Ishikawa (cell line): ENCODE measurements at regions not wholly inside any gene's neighbourhood (a gene's known extent, or its start where the extent isn't known, plus 50 kb on each side); places are given as distances from the start of the nearest gene placed in this dataset.

ENCODE experiments used
- CEBPB ChIP-seq: IDR thresholded peaks from 2 replicates; pipeline ENCODE4 v1.6.1; 2012
- CREB1 ChIP-seq: IDR thresholded peaks from 2 replicates; pipeline ENCODE4 v1.6.1; 2012; ENCODE audit warnings: low read depth
- EGR1 ChIP-seq: IDR thresholded peaks from 2 replicates; pipeline ENCODE4 v1.6.1; 2012
- EP300 ChIP-seq: IDR thresholded peaks from 2 replicates; pipeline ENCODE4 v1.6.1; 2012; ENCODE audit warnings: borderline replicate concordance
- FOXM1 ChIP-seq: IDR thresholded peaks from 2 replicates; pipeline ENCODE4 v1.6.1; 2012; ENCODE audit warnings: low read depth, borderline replicate concordance
- NFIC ChIP-seq: IDR thresholded peaks from 2 replicates; pipeline ENCODE4 v1.6.1; 2012
- RAD21 ChIP-seq: IDR thresholded peaks from 2 replicates; pipeline ENCODE4 v1.6.1; 2012; ENCODE audit warnings: low read depth
- TAF1 ChIP-seq: IDR thresholded peaks from 2 replicates; pipeline ENCODE4 v1.6.1; 2012; ENCODE audit warnings: low read depth, mild to moderate bottlenecking
- TCF12 ChIP-seq: IDR thresholded peaks from 2 replicates; pipeline ENCODE4 v1.6.1; 2012; ENCODE audit warnings: low read depth
- TEAD4 ChIP-seq: IDR thresholded peaks from 2 replicates; pipeline ENCODE4 v1.6.1; 2012
- YY1 ChIP-seq: IDR thresholded peaks from 2 replicates; pipeline ENCODE4 v1.6.1; 2012; ENCODE audit warnings: low read depth
- ZBTB7A ChIP-seq: IDR thresholded peaks from 2 replicates; pipeline ENCODE4 v1.6.1; 2012; ENCODE audit warnings: low read depth
- TF ChIP-seq, protein P1 (sequence below): IDR thresholded peaks from 2 replicates; pipeline ENCODE4 v1.6.1; 2012; ENCODE audit warnings: low read depth, mild to moderate bottlenecking
- TF ChIP-seq, protein P2 (sequence below): IDR thresholded peaks from 2 replicates; pipeline ENCODE4 v1.6.1; 2012
- TF ChIP-seq, protein P3 (sequence below): IDR thresholded peaks from 2 replicates; pipeline ENCODE4 v1.6.1; 2012

DNA sequence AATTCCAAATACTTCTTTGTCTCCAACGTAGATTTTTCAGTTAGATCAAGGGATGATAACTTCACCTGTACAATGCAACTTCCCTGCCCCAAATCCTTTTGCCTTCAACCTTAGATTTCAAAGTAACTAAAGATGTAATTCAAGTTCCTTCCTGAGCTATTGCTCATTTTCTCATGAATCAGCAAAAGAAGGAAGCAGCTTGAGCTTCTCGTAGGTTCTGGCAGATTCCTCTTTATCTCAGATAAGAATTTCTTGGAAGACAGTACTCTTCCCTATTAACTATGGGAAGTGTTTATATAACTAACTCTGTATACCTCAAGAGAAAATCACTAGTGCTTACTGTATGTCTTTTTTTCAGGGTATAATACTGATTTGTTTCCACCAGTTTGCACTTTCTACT lies 203.8 kb downstream of the RASSF9 start:
- TF ChIP-seq EGR1: no peak
- TF ChIP-seq EP300: no peak
- TF ChIP-seq, protein P1, sequence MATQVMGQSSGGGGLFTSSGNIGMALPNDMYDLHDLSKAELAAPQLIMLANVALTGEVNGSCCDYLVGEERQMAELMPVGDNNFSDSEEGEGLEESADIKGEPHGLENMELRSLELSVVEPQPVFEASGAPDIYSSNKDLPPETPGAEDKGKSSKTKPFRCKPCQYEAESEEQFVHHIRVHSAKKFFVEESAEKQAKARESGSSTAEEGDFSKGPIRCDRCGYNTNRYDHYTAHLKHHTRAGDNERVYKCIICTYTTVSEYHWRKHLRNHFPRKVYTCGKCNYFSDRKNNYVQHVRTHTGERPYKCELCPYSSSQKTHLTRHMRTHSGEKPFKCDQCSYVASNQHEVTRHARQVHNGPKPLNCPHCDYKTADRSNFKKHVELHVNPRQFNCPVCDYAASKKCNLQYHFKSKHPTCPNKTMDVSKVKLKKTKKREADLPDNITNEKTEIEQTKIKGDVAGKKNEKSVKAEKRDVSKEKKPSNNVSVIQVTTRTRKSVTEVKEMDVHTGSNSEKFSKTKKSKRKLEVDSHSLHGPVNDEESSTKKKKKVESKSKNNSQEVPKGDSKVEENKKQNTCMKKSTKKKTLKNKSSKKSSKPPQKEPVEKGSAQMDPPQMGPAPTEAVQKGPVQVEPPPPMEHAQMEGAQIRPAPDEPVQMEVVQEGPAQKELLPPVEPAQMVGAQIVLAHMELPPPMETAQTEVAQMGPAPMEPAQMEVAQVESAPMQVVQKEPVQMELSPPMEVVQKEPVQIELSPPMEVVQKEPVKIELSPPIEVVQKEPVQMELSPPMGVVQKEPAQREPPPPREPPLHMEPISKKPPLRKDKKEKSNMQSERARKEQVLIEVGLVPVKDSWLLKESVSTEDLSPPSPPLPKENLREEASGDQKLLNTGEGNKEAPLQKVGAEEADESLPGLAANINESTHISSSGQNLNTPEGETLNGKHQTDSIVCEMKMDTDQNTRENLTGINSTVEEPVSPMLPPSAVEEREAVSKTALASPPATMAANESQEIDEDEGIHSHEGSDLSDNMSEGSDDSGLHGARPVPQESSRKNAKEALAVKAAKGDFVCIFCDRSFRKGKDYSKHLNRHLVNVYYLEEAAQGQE: no peak
- TF ChIP-seq CEBPB: no peak
- no peak for TF ChIP-seq TEAD4
- TF ChIP-seq, protein P2, sequence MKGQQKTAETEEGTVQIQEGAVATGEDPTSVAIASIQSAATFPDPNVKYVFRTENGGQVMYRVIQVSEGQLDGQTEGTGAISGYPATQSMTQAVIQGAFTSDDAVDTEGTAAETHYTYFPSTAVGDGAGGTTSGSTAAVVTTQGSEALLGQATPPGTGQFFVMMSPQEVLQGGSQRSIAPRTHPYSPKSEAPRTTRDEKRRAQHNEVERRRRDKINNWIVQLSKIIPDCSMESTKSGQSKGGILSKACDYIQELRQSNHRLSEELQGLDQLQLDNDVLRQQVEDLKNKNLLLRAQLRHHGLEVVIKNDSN: no peak
- no peak for TF ChIP-seq NFIC
- TF ChIP-seq FOXM1: no peak
- no peak for TF ChIP-seq RAD21
- TF ChIP-seq, protein P3, sequence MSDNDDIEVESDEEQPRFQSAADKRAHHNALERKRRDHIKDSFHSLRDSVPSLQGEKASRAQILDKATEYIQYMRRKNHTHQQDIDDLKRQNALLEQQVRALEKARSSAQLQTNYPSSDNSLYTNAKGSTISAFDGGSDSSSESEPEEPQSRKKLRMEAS: no peak
- no peak for TF ChIP-seq YY1
- TF ChIP-seq TAF1: no peak
- TF ChIP-seq CREB1: no peak
- no peak for TF ChIP-seq TCF12
- TF ChIP-seq ZBTB7A: no peak

DNA sequence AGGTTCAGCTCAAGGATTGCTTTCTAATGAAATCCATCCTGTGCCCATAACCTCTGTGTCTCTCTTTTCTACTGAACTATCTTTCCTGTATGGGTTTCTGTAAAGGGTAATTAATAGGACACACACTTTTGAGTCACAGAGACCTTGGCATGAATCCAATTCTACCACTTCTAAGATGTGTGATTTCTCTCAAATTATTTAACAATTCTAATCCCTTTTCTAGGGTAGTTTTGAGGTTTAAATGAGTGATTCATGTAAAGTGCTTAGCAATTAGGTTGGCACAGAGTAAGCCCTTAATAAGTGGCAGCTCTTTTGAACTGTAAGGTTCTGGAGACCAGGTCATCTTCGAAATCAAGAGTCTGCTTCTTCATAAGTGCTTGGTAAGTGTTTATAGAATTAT lies 202.7 kb downstream of the RASSF9 start:
- TF ChIP-seq, protein P1: no peak

DNA sequence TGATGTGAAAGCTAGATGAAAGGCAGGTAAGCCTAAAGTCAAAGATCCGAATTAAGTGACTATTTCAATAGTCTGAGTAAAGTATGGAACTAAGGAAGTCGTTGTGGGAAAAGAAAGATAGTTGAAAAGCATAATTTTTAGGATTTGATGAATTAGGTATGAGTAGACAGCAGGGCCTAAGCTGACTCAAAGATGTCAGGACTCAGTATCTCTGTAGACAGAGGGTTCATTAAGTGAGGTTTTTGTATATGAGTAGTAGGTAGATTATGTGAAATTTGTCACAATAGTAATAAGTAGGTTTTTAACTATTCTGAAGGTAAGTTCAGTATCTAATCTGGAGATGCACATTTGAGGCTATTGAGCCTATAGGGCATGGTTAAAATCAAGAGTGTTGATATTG lies 196.4 kb downstream of the RASSF9 start:
- TF ChIP-seq CEBPB: no peak
- TF ChIP-seq TCF12: no peak
- no peak for TF ChIP-seq TEAD4
- no peak for TF ChIP-seq YY1
- no peak for TF ChIP-seq FOXM1
- TF ChIP-seq, protein P1: no peak
- TF ChIP-seq ZBTB7A: no peak
- no peak for TF ChIP-seq EP300
- no peak for TF ChIP-seq CREB1
- TF ChIP-seq, protein P3: no peak

DNA sequence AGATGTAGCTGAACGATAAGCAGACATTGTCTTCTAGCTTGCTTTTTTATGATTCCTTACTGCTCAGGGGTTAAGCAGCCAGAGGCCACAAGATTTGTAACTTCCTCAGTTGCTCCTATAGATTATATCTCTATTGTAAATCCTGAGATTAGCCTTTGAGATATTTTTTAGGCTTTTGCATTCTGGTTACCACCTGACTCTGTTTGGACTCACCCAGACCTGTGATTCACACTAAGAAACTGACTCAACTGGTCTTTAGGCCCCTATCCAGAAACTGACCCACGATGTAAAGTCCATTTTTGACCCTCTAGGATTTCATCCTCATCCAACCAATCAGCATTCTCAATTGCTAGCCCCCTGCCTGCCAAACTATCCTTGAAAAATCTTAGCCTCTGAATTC lies 194.4 kb downstream of the RASSF9 start:
- TF ChIP-seq, protein P2: no peak
- TF ChIP-seq TCF12: no peak
- TF ChIP-seq CEBPB: no peak
- TF ChIP-seq TEAD4: no peak
- no peak for TF ChIP-seq TAF1
- TF ChIP-seq, protein P3: no peak

DNA sequence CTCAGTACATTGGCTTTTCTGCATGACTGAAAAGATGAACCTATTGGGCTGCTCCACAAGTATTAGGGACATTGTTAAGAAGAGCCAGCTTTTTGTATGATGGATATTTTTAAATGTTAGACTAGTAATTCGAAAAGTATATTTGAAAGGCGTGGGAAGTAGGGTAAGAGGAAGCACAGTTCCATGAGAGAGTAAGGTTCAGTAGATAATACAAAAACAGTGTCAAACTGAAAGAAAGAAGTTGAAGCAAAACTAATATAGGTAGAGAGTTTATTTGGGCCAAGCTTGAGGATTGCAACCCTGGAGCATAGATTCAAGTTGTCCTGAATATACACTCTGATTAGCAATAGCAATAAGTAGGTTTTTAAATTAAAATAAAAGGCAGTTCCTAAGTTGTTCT lies 193.9 kb downstream of the RASSF9 start:
- TF ChIP-seq RAD21 (no peak), TAF1 (no peak), YY1 (no peak), EP300 (no peak), NFIC (no peak), CREB1 (no peak), TEAD4 (no peak), TCF12 (no peak), FOXM1 (no peak), CEBPB (no peak), EGR1 (no peak), ZBTB7A (no peak)
- TF ChIP-seq, protein P2: no peak
- TF ChIP-seq, protein P3: no peak
- TF ChIP-seq, protein P1: no peak
